ENCODE measurements at regions not wholly inside any gene's neighbourhood (a gene's known extent, or its start where the extent isn't known, plus 50 kb on each side); places are given as distances from the start of the nearest gene placed in this dataset.
A peak's percentile ranks its signal among the peaks of the same experiment; 100 is the strongest.
"Not testable (repeated sequence)": the region's sequence is repeated elsewhere in the genome, so short reads cannot be mapped to it uniquely, and the experiment has no call there.

- DNase-seq (ENCODE audit: low spot score) = not testable (repeated sequence)
Observed at GRCh38 chr7:81182056-81182455, 263.2 kb upstream of the SEMA3C start.

DNA sequence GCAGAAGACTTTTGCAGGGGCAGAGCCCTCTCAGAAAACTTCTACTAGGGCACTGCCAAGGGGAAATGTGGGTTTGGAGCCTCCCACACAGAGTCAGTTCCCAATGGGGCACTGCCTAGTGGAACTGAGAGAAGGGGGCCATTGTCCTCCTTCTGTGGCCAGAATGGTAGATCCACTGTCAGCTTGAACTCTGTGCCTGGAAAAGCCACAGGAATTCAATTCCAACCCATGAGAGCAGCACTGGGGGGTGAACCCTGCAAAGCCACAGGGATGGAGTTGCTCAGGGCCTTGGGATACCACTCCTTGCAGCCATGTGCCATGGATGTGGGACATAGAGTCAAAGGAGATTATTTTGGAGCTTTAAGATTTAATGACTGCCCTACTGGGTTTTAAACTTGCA is 262.2 kb upstream of the SEMA3C start:
- no peak for DNase-seq (ENCODE audit: low spot score)

DNA sequence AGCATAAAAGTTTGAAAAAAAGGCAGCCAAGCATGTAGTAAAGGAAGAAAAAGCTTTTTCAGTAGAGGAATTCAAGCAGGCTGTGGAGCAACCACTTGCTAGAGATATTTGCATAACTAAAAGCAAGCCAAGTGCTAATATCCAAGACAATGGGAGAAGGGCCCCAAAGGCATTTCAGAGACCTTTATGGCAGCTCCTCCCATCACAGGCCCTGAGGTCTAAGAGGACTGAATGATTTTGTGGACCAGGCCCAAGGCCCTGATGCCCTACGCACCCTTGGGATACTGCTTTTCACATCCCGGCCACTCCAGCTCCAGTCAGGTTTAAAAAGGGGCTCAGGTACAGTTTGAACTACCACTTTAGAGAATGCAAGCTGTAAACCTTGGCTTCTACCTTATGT is 261.7 kb upstream of the SEMA3C start:
- no peak for DNase-seq (ENCODE audit: low spot score)

DNA sequence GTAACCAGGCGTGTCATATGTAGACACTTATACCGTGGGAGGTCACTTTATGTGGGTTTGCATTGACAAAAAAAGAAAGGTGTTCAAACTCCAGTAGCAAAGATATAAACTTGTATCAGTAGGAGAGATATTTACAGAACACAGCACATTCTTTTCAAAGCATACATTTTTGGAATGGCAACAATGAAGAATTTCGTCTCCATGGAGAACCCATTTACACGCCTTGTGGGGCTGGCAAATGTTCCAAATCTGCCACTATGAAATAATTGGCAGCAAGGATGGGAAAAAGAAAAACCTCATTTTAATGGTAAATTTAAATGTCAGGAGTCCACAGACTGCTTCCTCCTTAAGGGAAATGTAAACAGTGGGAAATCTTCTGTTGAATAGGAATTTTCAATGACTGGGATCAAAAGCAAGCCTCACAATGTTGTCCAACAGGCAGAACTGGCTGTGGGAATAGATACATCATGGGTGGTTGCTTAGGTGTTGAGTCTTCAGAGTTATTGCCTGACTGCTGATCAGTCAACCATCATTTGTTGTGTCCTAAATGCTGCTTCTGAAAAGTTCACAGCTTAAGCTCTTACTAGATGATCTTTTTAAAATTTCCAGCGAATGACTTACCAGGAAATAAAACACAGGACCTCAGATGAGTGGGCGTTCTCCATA is 256.6 kb upstream of the SEMA3C start:
- no peak for DNase-seq (ENCODE audit: low spot score)

DNA sequence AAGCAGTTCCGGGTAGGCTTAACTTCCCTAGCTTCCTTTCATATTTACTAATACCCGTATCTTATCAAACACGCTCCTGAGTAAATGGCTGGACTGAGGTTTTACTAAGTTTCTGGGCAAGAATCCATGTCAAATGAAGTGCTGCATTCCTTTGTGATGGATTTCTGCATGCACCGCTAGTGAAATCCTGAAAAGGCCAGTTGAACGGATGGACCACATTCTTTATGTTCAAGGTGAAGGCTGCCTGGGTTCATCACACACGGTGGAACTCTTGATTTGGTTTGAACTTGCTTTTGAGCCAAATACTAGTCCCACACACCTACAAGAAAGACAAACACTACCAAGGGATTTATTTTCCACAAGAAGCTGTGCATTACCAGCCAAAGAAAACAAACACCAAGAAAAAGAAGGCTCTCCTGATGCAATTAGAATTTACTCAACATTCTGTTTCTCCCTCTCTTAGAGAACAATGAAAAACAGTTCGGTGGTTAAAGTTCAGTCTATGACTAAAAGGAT is 255.0 kb upstream of the SEMA3C start:
- DNase-seq (ENCODE audit: low spot score) = no peak

GRCh38 chr7:81170291-81170690 is 251.4 kb upstream of the SEMA3C start:
- DNase-seq (ENCODE audit: low spot score) = no peak

GRCh38 chr7:81167934-81168333 is 249.1 kb upstream of the SEMA3C start:
- DNase-seq (ENCODE audit: low spot score) = no peak

GRCh38 chr7:81165070-81165469 is 246.2 kb upstream of the SEMA3C start:
- DNase-seq (ENCODE audit: low spot score) = no peak

- DNase-seq (ENCODE audit: low spot score) = no peak
Observed at GRCh38 chr7:81162771-81163525, 244.1 kb upstream of the SEMA3C start.

- DNase-seq (ENCODE audit: low spot score) = no peak
Observed at GRCh38 chr7:81162234-81162633, 243.4 kb upstream of the SEMA3C start.

DNA sequence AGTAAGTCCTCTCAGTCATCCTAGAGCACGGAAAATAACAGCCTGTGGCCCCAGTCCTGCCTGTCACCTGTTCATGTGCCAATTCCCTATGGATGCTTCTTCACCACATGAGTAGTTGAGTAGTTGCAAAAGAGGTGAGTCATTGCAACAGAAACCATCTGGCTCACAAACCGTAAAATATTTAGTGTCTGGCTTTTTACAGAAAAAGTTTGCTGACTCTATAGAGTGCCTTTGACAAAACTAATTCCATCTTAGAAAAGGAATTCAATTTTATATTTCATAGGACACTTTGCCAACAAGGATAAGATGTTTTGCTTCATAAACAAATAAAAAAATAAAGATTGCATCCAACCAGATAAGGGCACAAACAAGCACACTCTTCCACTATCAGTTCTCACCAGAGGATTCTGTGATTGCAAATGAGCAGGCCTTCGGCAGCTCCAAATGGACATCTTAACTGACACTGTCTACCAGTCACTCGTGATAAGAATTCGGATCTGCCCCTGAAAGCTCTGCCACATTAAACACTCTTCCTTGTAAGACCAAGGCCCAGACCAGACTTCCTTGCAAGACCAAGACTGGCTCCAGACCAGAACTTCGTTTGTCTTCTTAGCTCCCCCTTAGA is 242.7 kb upstream of the SEMA3C start:
- DNase-seq (ENCODE audit: low spot score) = peak; percentile 58

GRCh38 chr7:81159402-81159801 is 240.6 kb upstream of the SEMA3C start:
- peak; percentile 49 for DNase-seq (ENCODE audit: low spot score)

- no peak for DNase-seq (ENCODE audit: low spot score)
Observed at GRCh38 chr7:81158189-81158588, 239.3 kb upstream of the SEMA3C start.

DNA sequence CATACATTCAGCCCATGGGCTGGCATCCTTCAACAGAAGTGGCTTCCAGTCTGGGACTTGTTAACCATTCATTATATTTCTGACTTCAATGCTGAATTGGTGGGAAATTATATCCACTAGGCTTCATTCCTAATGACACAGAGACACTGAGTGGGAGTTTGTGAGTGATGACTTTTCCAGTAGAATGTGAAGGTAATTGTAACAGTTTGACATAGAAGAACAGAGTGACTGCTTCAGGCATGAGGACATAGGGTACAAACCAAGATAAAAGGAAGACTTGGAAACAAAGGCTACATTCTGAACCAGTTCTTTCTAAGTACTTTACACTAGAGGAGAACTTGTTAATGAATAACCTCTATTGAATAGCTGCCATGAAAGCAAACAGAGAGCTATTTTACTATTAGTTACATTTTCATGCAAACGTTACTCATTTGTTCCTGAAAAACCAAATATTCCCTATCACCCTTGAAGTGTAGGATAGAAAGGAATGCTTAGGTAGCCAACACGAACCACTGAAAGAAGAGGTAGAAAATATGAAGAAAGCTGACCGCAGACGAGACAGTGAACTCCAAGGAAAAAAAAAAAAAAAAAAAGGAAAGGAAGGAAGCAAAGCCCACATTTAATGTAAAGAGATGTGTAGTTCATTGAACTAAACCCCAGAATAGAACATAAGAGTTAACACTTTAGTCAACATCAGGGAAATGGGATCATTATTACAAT is 237.0 kb upstream of the SEMA3C start:
- peak; percentile 80 for DNase-seq (ENCODE audit: low spot score)

DNA sequence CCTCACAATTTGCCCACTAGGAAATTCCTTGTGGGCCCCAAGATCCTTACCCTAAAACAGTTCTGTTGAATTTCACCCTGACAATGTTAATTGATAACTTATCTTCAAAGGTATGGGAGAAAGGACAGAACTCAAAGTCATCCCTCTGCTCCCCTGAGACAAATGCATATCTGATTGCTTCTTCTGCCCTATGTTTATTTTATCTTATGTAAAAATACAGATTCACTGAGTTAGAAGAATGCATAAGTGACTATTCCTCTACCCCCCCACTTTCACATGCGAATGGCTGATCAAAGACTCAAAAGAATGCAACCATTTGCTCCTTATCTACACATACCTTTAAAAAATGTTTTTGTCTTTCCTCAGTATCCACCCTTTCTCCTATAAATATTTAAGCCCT is 235.7 kb upstream of the SEMA3C start:
- DNase-seq (ENCODE audit: low spot score) = no peak

GRCh38 chr7:81152925-81153324 is 234.1 kb upstream of the SEMA3C start:
- not testable (repeated sequence) for DNase-seq (ENCODE audit: low spot score)

DNA sequence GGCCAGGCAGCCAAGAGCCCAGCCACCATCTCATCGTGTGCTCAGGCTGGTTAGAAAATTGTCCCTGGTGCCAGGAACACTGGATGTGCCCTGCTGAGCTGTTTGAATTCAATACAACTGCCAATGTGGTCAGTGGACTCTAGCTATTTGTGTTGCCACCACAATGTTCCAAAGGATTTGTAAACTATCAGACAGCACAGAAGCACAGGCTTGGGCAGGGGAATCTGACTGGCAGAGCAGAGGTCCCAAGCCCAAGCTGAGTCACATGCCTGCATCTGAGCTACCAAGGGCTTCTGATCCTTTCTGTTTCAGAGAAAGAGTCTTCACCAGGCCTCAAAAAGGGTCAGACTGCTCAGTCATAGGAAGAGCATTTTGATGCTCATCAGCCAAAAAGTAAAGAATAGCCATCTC is 232.1 kb upstream of the SEMA3C start:
- no peak for DNase-seq (ENCODE audit: low spot score)

GRCh38 chr7:81143856-81144255 is 225.0 kb upstream of the SEMA3C start:
- DNase-seq (ENCODE audit: low spot score) = no peak

GRCh38 chr7:81141257-81142205 is 222.7 kb upstream of the SEMA3C start:
- DNase-seq (ENCODE audit: low spot score) = not testable (repeated sequence)

GRCh38 chr7:81140775-81141174 is 221.9 kb upstream of the SEMA3C start:
- DNase-seq (ENCODE audit: low spot score) = no peak

GRCh38 chr7:81140252-81140651 is 221.4 kb upstream of the SEMA3C start:
- no peak for DNase-seq (ENCODE audit: low spot score)

All from LoVo (cell line).